ENCODE measurements at regions not wholly inside any gene's neighbourhood (a gene's known extent, or its start where the extent isn't known, plus 50 kb on each side); places are given as distances from the start of the nearest gene placed in this dataset.

DNA sequence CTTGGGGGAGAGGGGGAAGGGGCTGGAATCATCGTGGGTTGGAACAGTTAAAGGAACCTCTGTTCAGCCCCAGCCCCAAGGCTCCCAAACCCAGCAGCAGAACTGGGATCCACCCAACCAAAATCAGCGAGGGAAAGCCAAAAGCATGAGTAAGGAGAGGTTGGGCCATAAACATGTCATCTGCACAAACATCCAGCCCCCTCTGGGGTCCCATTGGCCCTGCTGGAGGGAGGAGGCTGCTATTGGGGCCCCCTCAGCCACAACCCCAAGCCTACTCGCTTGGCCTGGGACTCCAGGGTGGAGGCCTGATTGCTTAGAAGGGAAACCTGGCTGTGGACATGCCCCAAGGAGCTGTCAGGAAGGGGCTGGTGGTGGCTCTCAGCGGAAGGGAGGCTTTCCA is 154.9 kb downstream of the FGF18 start:
- no peak for DNase-seq
- no peak overlapping the region for H3K4me3 ChIP-seq

GRCh38 chr5:171575386-171575785 is 155.9 kb downstream of the FGF18 start:
- no peak overlapping the region for H3K27ac ChIP-seq
- DNase-seq: no peak
- no peak overlapping the region for H3K4me3 ChIP-seq
- WGBS, 3 donors: 53 to 66% (median 55%) methylated on average over 3 of the region's 3 CpGs
- TF ChIP-seq EP300 (IDR thresholded peaks at IDR 0.05) (no peak), POLR2A (IDR thresholded peaks at IDR 0.05) (no peak)
- TF ChIP-seq, protein P1, sequence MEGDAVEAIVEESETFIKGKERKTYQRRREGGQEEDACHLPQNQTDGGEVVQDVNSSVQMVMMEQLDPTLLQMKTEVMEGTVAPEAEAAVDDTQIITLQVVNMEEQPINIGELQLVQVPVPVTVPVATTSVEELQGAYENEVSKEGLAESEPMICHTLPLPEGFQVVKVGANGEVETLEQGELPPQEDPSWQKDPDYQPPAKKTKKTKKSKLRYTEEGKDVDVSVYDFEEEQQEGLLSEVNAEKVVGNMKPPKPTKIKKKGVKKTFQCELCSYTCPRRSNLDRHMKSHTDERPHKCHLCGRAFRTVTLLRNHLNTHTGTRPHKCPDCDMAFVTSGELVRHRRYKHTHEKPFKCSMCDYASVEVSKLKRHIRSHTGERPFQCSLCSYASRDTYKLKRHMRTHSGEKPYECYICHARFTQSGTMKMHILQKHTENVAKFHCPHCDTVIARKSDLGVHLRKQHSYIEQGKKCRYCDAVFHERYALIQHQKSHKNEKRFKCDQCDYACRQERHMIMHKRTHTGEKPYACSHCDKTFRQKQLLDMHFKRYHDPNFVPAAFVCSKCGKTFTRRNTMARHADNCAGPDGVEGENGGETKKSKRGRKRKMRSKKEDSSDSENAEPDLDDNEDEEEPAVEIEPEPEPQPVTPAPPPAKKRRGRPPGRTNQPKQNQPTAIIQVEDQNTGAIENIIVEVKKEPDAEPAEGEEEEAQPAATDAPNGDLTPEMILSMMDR (IDR thresholded peaks at IDR 0.05): no peak
- intact Hi-C loops (cut with DNase I): no loop called here
- no peaks in the 10 kb centered on the region for H3K27me3 ChIP-seq
- H3K36me3 ChIP-seq: no peaks in the 10 kb centered on the region
- H3K9me3 ChIP-seq: no peaks in the 10 kb centered on the region
- no peaks in the 10 kb centered on the region for H3K4me1 ChIP-seq (ENCODE audit: insufficient read depth)

More for the DNA sequence above, 154.9 kb downstream of the FGF18 start:
- intact Hi-C loops (cut with DNase I): no loop called here
- no peaks in the 10 kb centered on the region for H3K27me3 ChIP-seq
- 49 to 58% (median 53%) methylated on average over 4 of the region's 4 CpGs for WGBS, 3 donors
- H3K36me3 ChIP-seq: no peaks in the 10 kb centered on the region
- TF ChIP-seq, protein P1 (IDR thresholded peaks at IDR 0.05): no peak
- TF ChIP-seq POLR2A (IDR thresholded peaks at IDR 0.05) (no peak), EP300 (IDR thresholded peaks at IDR 0.05) (no peak)
- H3K9me3 ChIP-seq: no peaks in the 10 kb centered on the region
- H3K27ac ChIP-seq: no peak overlapping the region
- no peaks in the 10 kb centered on the region for H3K4me1 ChIP-seq (ENCODE audit: insufficient read depth)

- DNase-seq: no peak
These were observed 156.4 kb downstream of the FGF18 start for GRCh38 chr5:171575808-171576207.

DNA sequence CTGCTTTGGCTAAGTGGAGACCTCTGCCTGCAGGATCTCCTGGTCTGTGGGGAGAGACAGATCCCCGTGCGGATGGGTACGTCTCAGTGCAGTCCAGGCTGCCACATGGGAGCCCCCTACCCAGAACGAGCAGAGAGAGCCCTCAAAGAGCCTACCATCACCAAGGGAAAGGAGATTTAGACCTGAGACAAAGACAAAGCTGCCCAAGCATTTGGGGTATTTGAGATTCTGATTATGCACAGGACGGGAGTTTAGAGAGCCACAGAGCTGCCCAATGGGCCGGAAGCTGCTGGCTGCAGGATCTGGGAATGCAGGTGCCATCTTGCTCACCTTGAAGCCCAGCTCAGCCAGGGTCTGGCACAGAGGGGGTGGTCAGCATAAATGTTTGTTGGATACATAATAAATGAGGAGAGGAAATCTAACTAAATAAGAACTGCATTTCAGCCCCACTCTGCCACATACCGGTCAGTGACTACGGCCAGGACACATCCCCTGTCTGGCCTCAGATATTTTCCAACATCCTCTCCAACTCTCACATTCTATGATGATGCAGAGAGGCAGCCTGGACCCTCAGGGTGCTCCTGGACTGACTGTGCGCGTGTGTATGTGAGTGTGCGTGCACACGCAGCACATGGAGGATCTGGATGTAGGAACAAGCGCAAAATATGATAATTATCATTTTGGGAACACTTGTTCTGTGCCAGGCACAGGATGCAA is 157.8 kb downstream of the FGF18 start:
- Histone ChIP-seq H3K36me3 (no peaks in the 10 kb centered on the region), H3K4me3 (no peak overlapping the region), H3K4me1 (ENCODE audit: insufficient read depth) (no peaks in the 10 kb centered on the region), H3K27ac (no peak overlapping the region), H3K9me3 (no peaks in the 10 kb centered on the region), H3K27me3 (no peaks in the 10 kb centered on the region)
- TF ChIP-seq, protein P1 (IDR thresholded peaks at IDR 0.05): no peak
- TF ChIP-seq EP300 (IDR thresholded peaks at IDR 0.05) (no peak), POLR2A (IDR thresholded peaks at IDR 0.05) (no peak)
- 81 to 84% (median 83%) methylated on average over 13 of the region's 13 CpGs for WGBS, 3 donors
- DNase-seq: no peak
- intact Hi-C loops (cut with DNase I): no loop called here

More at GRCh38 chr5:171575808-171576207, 156.4 kb downstream of the FGF18 start:
- Histone ChIP-seq H3K4me1 (ENCODE audit: insufficient read depth) (no peaks in the 10 kb centered on the region), H3K9me3 (no peaks in the 10 kb centered on the region), H3K27me3 (no peaks in the 10 kb centered on the region), H3K4me3 (no peak overlapping the region), H3K36me3 (no peaks in the 10 kb centered on the region), H3K27ac (no peak overlapping the region)
- TF ChIP-seq EP300 (IDR thresholded peaks at IDR 0.05): no peak
- TF ChIP-seq, protein P1 (IDR thresholded peaks at IDR 0.05): no peak
- TF ChIP-seq POLR2A (IDR thresholded peaks at IDR 0.05): no peak
- 95 to 97% (median 96%) methylated on average over 3 of the region's 3 CpGs for WGBS, 3 donors
- intact Hi-C loops (cut with DNase I): no loop called here

Data from ovary (tissue), 7 donors.